ENCODE measurements at regions not wholly inside any gene's neighbourhood (a gene's known extent, or its start where the extent isn't known, plus 50 kb on each side); places are given as distances from the start of the nearest gene placed in this dataset.

GRCh38 chr9:135412315-135413085, 67.1 kb upstream of the PPP1R26 start:
- DNase-seq = peak; percentile 32

DNA sequence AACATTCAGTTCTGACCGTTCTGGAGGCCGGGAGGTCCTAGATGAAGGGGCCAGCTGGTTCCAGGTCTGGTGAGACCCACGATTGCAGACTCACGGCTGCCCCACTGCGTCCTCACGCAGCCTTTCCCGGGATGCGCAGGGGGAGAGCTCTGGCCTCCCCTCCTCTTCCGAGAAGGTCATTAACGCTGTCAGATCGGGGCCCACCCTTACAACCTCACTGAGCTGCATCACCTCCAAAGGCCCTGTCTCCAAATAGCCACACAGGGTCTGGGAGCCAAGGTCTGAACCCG, 66.6 kb upstream of the PPP1R26 start:
- no peak for DNase-seq

DNA sequence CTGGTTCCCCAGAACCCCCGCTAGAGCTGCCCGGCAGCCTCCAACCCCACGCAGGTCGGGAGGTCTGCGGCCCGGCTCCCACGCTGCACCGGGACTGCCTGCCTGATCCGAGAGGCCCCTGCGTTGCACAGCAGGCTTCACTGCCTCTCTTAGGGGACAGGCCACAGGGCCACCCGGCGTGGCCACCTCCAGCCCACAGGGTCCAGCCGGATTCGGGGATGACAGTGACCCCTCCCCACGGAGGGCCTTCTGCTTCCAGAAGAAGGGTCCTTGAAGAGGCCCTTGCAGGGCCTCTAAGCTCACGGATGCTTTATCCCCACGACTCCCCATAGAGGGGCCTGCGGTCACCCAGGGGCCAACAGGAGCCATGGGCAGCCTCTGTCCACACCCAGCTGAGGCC, 66.1 kb upstream of the PPP1R26 start:
- DNase-seq = no peak

DNA sequence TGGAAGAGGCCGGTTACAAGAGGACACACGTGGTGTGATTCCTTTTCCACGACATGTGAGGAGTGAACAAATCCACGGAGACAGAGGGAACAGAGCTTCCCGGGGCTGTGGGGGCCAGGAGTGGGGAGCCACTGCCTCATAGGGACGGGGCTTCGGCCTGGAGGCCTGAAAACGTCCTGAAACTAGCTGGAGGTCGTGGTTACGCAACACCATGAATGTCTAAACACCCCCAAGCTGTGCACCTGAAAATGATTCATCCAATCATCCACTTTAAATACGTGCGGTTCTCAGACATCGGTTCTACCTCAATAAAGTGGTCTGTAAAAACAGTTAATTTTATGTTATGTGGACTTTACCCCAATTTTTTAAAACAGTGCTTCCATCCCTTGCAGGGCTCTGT, 65.3 kb upstream of the PPP1R26 start:
- no peak for DNase-seq

GRCh38 chr9:135415586-135415985, 64.0 kb upstream of the PPP1R26 start:
- DNase-seq = no peak

DNA sequence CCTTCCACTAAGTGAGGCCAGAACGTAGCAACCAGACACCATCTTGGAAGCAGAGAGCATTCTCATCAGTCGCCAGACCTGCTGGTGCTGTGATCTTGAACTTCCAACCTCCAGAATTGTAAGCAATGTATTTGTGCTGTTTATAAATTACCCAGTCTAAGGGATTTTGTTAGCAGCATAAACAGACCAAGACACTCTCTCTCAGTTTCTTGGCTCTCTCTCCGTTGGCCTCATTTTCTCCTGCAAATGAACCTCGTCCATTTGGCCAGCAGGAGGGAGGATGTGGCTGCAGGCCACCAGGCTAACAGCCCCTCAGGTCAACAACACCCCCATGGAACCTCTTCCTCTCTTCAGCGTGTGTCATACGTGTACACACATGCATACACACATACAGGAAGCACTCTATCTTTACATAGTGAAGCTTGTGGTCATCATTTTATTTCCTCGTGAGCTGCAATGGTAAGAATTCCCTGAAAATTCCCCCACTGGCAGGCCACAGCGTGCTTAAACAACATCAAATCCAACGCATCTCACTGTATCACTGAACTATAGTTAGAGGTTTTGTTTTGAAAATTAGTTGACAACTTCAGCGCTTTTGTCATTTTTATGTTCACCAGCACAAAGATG, 62.8 kb upstream of the PPP1R26 start:
- no peak for DNase-seq

DNA sequence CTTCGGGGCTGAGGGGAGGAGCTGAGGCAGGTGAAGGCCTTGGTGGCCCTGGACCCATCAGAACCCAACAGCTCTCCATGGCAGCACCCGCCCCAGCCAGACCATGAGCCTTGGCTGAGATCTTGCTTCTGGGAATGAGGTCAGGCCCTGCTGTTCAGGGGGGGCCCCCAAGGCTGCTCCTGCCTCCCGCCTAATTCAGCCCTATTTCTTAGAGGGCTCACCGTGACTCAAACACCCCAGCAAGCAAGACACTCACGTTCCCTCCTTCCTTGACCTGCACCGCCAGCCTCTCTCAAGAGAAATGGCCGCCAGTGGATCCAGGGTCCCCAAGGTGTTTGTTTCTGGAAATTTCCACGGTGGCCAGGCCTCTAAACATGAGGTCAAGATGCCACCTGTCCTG, 61.4 kb upstream of the PPP1R26 start:
- DNase-seq = no peak

DNA sequence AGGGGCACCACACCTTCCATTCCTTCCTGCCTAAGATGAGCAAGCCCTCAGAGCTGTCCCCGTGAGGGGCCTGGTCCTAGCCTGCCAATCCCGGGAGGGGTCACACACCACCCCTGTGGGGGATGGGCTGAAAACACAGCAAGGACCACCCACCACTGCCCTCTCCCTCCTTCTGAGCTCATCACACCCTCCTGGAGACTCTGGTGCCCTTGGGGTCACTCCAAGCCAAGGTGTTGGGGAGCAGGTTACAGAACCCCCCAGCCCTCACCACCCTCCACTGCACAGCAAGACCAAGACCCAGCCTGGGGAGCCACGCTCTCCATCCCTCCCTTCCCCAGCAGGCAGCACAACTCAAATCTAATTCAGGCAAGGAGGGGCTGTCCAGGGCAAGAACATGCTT, 60.5 kb upstream of the PPP1R26 start:
- DNase-seq = no peak

- DNase-seq = no peak
Measured at GRCh38 chr9:135422341-135422944, 57.1 kb upstream of the PPP1R26 start.

GRCh38 chr9:135423725-135424124, 55.9 kb upstream of the PPP1R26 start:
- DNase-seq = no peak
